ENCODE measurements at regions not wholly inside any gene's neighbourhood (a gene's known extent, or its start where the extent isn't known, plus 50 kb on each side); places are given as distances from the start of the nearest gene placed in this dataset.

- TF ChIP-seq EP300 (IDR thresholded peaks at IDR 0.05; ENCODE audit: borderline replicate concordance) (no peak), EGR1 (IDR thresholded peaks at IDR 0.05) (no peak)
Observed at GRCh38 chr1:173293756-173294155, 86.6 kb upstream of the TNFSF4 start.

GRCh38 chr1:173294843-173295242 is 87.7 kb upstream of the TNFSF4 start:
- no peak for TF ChIP-seq TCF12 (IDR thresholded peaks at IDR 0.05; ENCODE audit: low read depth)

- no peak for TF ChIP-seq TEAD4 (IDR thresholded peaks at IDR 0.05)
- TF ChIP-seq EP300 (IDR thresholded peaks at IDR 0.05; ENCODE audit: borderline replicate concordance): no peak
- TF ChIP-seq MAX (IDR thresholded peaks at IDR 0.05): no peak
- TF ChIP-seq CEBPB (IDR thresholded peaks at IDR 0.05): no peak
- no peak for TF ChIP-seq CREB1 (IDR thresholded peaks at IDR 0.05; ENCODE audit: low read depth)
- no peak for TF ChIP-seq REST (IDR thresholded peaks at IDR 0.05; ENCODE audit: low read depth)
- no peak for TF ChIP-seq TCF12 (IDR thresholded peaks at IDR 0.05; ENCODE audit: low read depth)
- no peak for TF ChIP-seq FOXM1 (IDR thresholded peaks at IDR 0.05; ENCODE audit: borderline replicate concordance, low read depth)
Observed at GRCh38 chr1:173295391-173295790, 88.3 kb upstream of the TNFSF4 start.

GRCh38 chr1:173295995-173296394 is 88.9 kb upstream of the TNFSF4 start:
- TF ChIP-seq ZBTB7A (IDR thresholded peaks at IDR 0.05; ENCODE audit: low read depth) (no peak), TCF12 (IDR thresholded peaks at IDR 0.05; ENCODE audit: low read depth) (no peak), CREB1 (IDR thresholded peaks at IDR 0.05; ENCODE audit: low read depth) (no peak), EGR1 (IDR thresholded peaks at IDR 0.05) (no peak), REST (IDR thresholded peaks at IDR 0.05; ENCODE audit: low read depth) (no peak), RAD21 (IDR thresholded peaks at IDR 0.05; ENCODE audit: low read depth) (no peak)

- no peak for TF ChIP-seq TCF12 (IDR thresholded peaks at IDR 0.05; ENCODE audit: low read depth)
- no peak for TF ChIP-seq YY1 (IDR thresholded peaks at IDR 0.05; ENCODE audit: low read depth)
- TF ChIP-seq NFIC (IDR thresholded peaks at IDR 0.05): no peak
- no peak for TF ChIP-seq MAX (IDR thresholded peaks at IDR 0.05)
- no peak for TF ChIP-seq EGR1 (IDR thresholded peaks at IDR 0.05)
- no peak for TF ChIP-seq TEAD4 (IDR thresholded peaks at IDR 0.05)
- no peak for TF ChIP-seq FOXM1 (IDR thresholded peaks at IDR 0.05; ENCODE audit: borderline replicate concordance, low read depth)
- TF ChIP-seq REST (IDR thresholded peaks at IDR 0.05; ENCODE audit: low read depth): no peak
- TF ChIP-seq RAD21 (IDR thresholded peaks at IDR 0.05; ENCODE audit: low read depth): no peak
- TF ChIP-seq ZBTB7A (IDR thresholded peaks at IDR 0.05; ENCODE audit: low read depth): no peak
- no peak for TF ChIP-seq TAF1 (IDR thresholded peaks at IDR 0.05; ENCODE audit: low read depth)
- no peak for TF ChIP-seq CREB1 (IDR thresholded peaks at IDR 0.05; ENCODE audit: low read depth)
- TF ChIP-seq CEBPB (IDR thresholded peaks at IDR 0.05): no peak
- TF ChIP-seq USF1 (IDR thresholded peaks at IDR 0.05): no peak
- no peak for TF ChIP-seq EP300 (IDR thresholded peaks at IDR 0.05; ENCODE audit: borderline replicate concordance)
Observed at GRCh38 chr1:173297798-173298391, 90.8 kb upstream of the TNFSF4 start.

Data from Ishikawa (cell line).